ENCODE measurements at regions not wholly inside any gene's neighbourhood (a gene's known extent, or its start where the extent isn't known, plus 50 kb on each side); places are given as distances from the start of the nearest gene placed in this dataset.

GRCh38 chr2:226354434-226354833 lies 445.2 kb downstream of the IRS1 start:
- H3K27ac ChIP-seq (ENCODE audit: low read depth, low read length) = no peak overlapping the region
- no peaks in the 10 kb centered on the region for H3K27me3 ChIP-seq (ENCODE audit: control insufficient read depth, insufficient read depth, low read length)
- no peaks in the 10 kb centered on the region for H3K4me1 ChIP-seq (ENCODE audit: control insufficient read depth, insufficient read depth, low read length)
- no peak overlapping the region for H3K4me3 ChIP-seq (ENCODE audit: low read length)
- no peak overlapping the region for H3K9ac ChIP-seq (ENCODE audit: low read length)
- H3K36me3 ChIP-seq (ENCODE audit: control insufficient read depth, insufficient read depth, low read length) = no peaks in the 10 kb centered on the region

GRCh38 chr2:226352941-226353560 lies 446.6 kb downstream of the IRS1 start:
- no peaks in the 10 kb centered on the region for H3K4me1 ChIP-seq (ENCODE audit: control insufficient read depth, insufficient read depth, low read length)
- no peak overlapping the region for H3K27ac ChIP-seq (ENCODE audit: low read depth, low read length)
- no peak overlapping the region for H3K4me3 ChIP-seq (ENCODE audit: low read length)
- H3K27me3 ChIP-seq (ENCODE audit: control insufficient read depth, insufficient read depth, low read length) = no peaks in the 10 kb centered on the region
- H3K36me3 ChIP-seq (ENCODE audit: control insufficient read depth, insufficient read depth, low read length) = no peaks in the 10 kb centered on the region
- H3K9ac ChIP-seq (ENCODE audit: low read length) = no peak overlapping the region

- Histone ChIP-seq H3K27ac (ENCODE audit: low read depth, low read length) (no peak overlapping the region), H3K4me3 (ENCODE audit: low read length) (no peak overlapping the region), H3K36me3 (ENCODE audit: control insufficient read depth, insufficient read depth, low read length) (no peaks in the 10 kb centered on the region), H3K9ac (ENCODE audit: low read length) (no peak overlapping the region), H3K27me3 (ENCODE audit: control insufficient read depth, insufficient read depth, low read length) (no peaks in the 10 kb centered on the region), H3K4me1 (ENCODE audit: control insufficient read depth, insufficient read depth, low read length) (no peaks in the 10 kb centered on the region)
Observed at GRCh38 chr2:226351711-226352110, 447.9 kb downstream of the IRS1 start.

- H3K9ac ChIP-seq (ENCODE audit: low read length) = no peak overlapping the region
- no peaks in the 10 kb centered on the region for H3K4me1 ChIP-seq (ENCODE audit: control insufficient read depth, insufficient read depth, low read length)
- no peaks in the 10 kb centered on the region for H3K27me3 ChIP-seq (ENCODE audit: control insufficient read depth, insufficient read depth, low read length)
- no peak overlapping the region for H3K27ac ChIP-seq (ENCODE audit: low read depth, low read length)
- H3K4me3 ChIP-seq (ENCODE audit: low read length) = no peak overlapping the region
- H3K36me3 ChIP-seq (ENCODE audit: control insufficient read depth, insufficient read depth, low read length) = no peaks in the 10 kb centered on the region
Observed at GRCh38 chr2:226339616-226340015, 460.0 kb downstream of the IRS1 start.

- H3K27me3 ChIP-seq (ENCODE audit: control insufficient read depth, insufficient read depth, low read length) = no peaks in the 10 kb centered on the region
- H3K4me1 ChIP-seq (ENCODE audit: control insufficient read depth, insufficient read depth, low read length) = no peaks in the 10 kb centered on the region
- no peak overlapping the region for H3K27ac ChIP-seq (ENCODE audit: low read depth, low read length)
- H3K36me3 ChIP-seq (ENCODE audit: control insufficient read depth, insufficient read depth, low read length) = no peaks in the 10 kb centered on the region
- no peak overlapping the region for H3K4me3 ChIP-seq (ENCODE audit: low read length)
- no peak overlapping the region for H3K9ac ChIP-seq (ENCODE audit: low read length)
Observed at GRCh38 chr2:226338825-226339224, 460.8 kb downstream of the IRS1 start.

GRCh38 chr2:226337941-226338600 lies 461.5 kb downstream of the IRS1 start:
- no peaks in the 10 kb centered on the region for H3K4me1 ChIP-seq (ENCODE audit: control insufficient read depth, insufficient read depth, low read length)
- H3K27ac ChIP-seq (ENCODE audit: low read depth, low read length) = no peak overlapping the region
- H3K4me3 ChIP-seq (ENCODE audit: low read length) = no peak overlapping the region
- H3K9ac ChIP-seq (ENCODE audit: low read length) = no peak overlapping the region
- no peaks in the 10 kb centered on the region for H3K36me3 ChIP-seq (ENCODE audit: control insufficient read depth, insufficient read depth, low read length)
- no peaks in the 10 kb centered on the region for H3K27me3 ChIP-seq (ENCODE audit: control insufficient read depth, insufficient read depth, low read length)

- no peaks in the 10 kb centered on the region for H3K4me1 ChIP-seq (ENCODE audit: control insufficient read depth, insufficient read depth, low read length)
- H3K4me3 ChIP-seq (ENCODE audit: low read length) = no peak overlapping the region
- no peak overlapping the region for H3K27ac ChIP-seq (ENCODE audit: low read depth, low read length)
- no peaks in the 10 kb centered on the region for H3K36me3 ChIP-seq (ENCODE audit: control insufficient read depth, insufficient read depth, low read length)
- no peaks in the 10 kb centered on the region for H3K27me3 ChIP-seq (ENCODE audit: control insufficient read depth, insufficient read depth, low read length)
- H3K9ac ChIP-seq (ENCODE audit: low read length) = no peak overlapping the region
Observed at GRCh38 chr2:226336283-226336682, 463.3 kb downstream of the IRS1 start.

GRCh38 chr2:226334981-226335720 lies 464.5 kb downstream of the IRS1 start:
- H3K36me3 ChIP-seq (ENCODE audit: control insufficient read depth, insufficient read depth, low read length) = no peaks in the 10 kb centered on the region
- H3K9ac ChIP-seq (ENCODE audit: low read length) = no peak overlapping the region
- H3K4me1 ChIP-seq (ENCODE audit: control insufficient read depth, insufficient read depth, low read length) = no peaks in the 10 kb centered on the region
- H3K4me3 ChIP-seq (ENCODE audit: low read length) = no peak overlapping the region
- no peaks in the 10 kb centered on the region for H3K27me3 ChIP-seq (ENCODE audit: control insufficient read depth, insufficient read depth, low read length)
- no peak overlapping the region for H3K27ac ChIP-seq (ENCODE audit: low read depth, low read length)

- Histone ChIP-seq H3K27me3 (ENCODE audit: control insufficient read depth, insufficient read depth, low read length) (no peaks in the 10 kb centered on the region), H3K4me3 (ENCODE audit: low read length) (no peak overlapping the region), H3K4me1 (ENCODE audit: control insufficient read depth, insufficient read depth, low read length) (no peaks in the 10 kb centered on the region), H3K36me3 (ENCODE audit: control insufficient read depth, insufficient read depth, low read length) (no peaks in the 10 kb centered on the region), H3K27ac (ENCODE audit: low read depth, low read length) (no peak overlapping the region), H3K9ac (ENCODE audit: low read length) (no peak overlapping the region)
Observed at GRCh38 chr2:226333388-226333787, 466.2 kb downstream of the IRS1 start.

GRCh38 chr2:226330206-226330605 lies 469.4 kb downstream of the IRS1 start:
- no peak overlapping the region for H3K9ac ChIP-seq (ENCODE audit: low read length)
- no peak overlapping the region for H3K4me3 ChIP-seq (ENCODE audit: low read length)
- no peaks in the 10 kb centered on the region for H3K36me3 ChIP-seq (ENCODE audit: control insufficient read depth, insufficient read depth, low read length)
- H3K27me3 ChIP-seq (ENCODE audit: control insufficient read depth, insufficient read depth, low read length) = no peaks in the 10 kb centered on the region
- H3K27ac ChIP-seq (ENCODE audit: low read depth, low read length) = no peak overlapping the region
- H3K4me1 ChIP-seq (ENCODE audit: control insufficient read depth, insufficient read depth, low read length) = no peaks in the 10 kb centered on the region

- Histone ChIP-seq H3K27ac (ENCODE audit: low read depth, low read length) (no peak overlapping the region), H3K4me3 (ENCODE audit: low read length) (no peak overlapping the region), H3K27me3 (ENCODE audit: control insufficient read depth, insufficient read depth, low read length) (no peaks in the 10 kb centered on the region), H3K4me1 (ENCODE audit: control insufficient read depth, insufficient read depth, low read length) (no peaks in the 10 kb centered on the region), H3K36me3 (ENCODE audit: control insufficient read depth, insufficient read depth, low read length) (no peaks in the 10 kb centered on the region), H3K9ac (ENCODE audit: low read length) (no peak overlapping the region)
Observed at GRCh38 chr2:226329180-226329579, 470.4 kb downstream of the IRS1 start.

- H3K9ac ChIP-seq (ENCODE audit: low read length) = no peak overlapping the region
- no peaks in the 10 kb centered on the region for H3K4me1 ChIP-seq (ENCODE audit: control insufficient read depth, insufficient read depth, low read length)
- no peaks in the 10 kb centered on the region for H3K27me3 ChIP-seq (ENCODE audit: control insufficient read depth, insufficient read depth, low read length)
- H3K4me3 ChIP-seq (ENCODE audit: low read length) = no peak overlapping the region
- no peaks in the 10 kb centered on the region for H3K36me3 ChIP-seq (ENCODE audit: control insufficient read depth, insufficient read depth, low read length)
- H3K27ac ChIP-seq (ENCODE audit: low read depth, low read length) = no peak overlapping the region
Observed at GRCh38 chr2:226327830-226328229, 471.8 kb downstream of the IRS1 start.

Data from rectal smooth muscle tissue (tissue), 1 donor.